Breast epithelium (tissue), 3 donors: ENCODE measurements at regions not wholly inside any gene's neighbourhood (a gene's known extent, or its start where the extent isn't known, plus 50 kb on each side); places are given as distances from the start of the nearest gene placed in this dataset.

ENCODE experiments used
- POLR2AphosphoS5 ChIP-seq, 3 donors: sonication (generic); formaldehyde crosslinking; IDR thresholded peaks; one replicate each; pipeline ENCODE4 v1.6.1; 2017; ENCODE audit warnings: antibody characterized with exemption in 3 of 3
- TF ChIP-seq, protein P1 (sequence below), 3 donors: fragments of 450-650 bp; IDR thresholded peaks; one replicate each; pipeline ENCODE4 v1.5.1; 2016 to 2017; ENCODE audit warnings: antibody characterized with exemption in 3 of 3, mild to moderate bottlenecking in 3 of 3, moderate library complexity in 3 of 3

GRCh38 chr3:963255-963654 is 129.6 kb upstream of the CNTN6 start:
- no peak for TF ChIP-seq POLR2AphosphoS5 (IDR thresholded peaks at IDR 0.05)
- TF ChIP-seq, protein P1, sequence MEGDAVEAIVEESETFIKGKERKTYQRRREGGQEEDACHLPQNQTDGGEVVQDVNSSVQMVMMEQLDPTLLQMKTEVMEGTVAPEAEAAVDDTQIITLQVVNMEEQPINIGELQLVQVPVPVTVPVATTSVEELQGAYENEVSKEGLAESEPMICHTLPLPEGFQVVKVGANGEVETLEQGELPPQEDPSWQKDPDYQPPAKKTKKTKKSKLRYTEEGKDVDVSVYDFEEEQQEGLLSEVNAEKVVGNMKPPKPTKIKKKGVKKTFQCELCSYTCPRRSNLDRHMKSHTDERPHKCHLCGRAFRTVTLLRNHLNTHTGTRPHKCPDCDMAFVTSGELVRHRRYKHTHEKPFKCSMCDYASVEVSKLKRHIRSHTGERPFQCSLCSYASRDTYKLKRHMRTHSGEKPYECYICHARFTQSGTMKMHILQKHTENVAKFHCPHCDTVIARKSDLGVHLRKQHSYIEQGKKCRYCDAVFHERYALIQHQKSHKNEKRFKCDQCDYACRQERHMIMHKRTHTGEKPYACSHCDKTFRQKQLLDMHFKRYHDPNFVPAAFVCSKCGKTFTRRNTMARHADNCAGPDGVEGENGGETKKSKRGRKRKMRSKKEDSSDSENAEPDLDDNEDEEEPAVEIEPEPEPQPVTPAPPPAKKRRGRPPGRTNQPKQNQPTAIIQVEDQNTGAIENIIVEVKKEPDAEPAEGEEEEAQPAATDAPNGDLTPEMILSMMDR (IDR thresholded peaks at IDR 0.05) = no peak
